HEK293T (cell line): ENCODE measurements at regions not wholly inside any gene's neighbourhood (a gene's known extent, or its start where the extent isn't known, plus 50 kb on each side); places are given as distances from the start of the nearest gene placed in this dataset.

Experiments
- CTBP1 ChIP-seq: fragments of 450-650 bp; IDR thresholded peaks from 2 replicates; pipeline ENCODE4 v1.6.1; 2016; ENCODE audit warnings: borderline replicate concordance
- FOXA1 ChIP-seq: fragments of 450-650 bp; IDR thresholded peaks from 2 replicates; pipeline ENCODE4 v1.6.1; 2016; ENCODE audit warnings: mild to moderate bottlenecking
- HDGF ChIP-seq: fragments of 450-650 bp; IDR thresholded peaks from 2 replicates; pipeline ENCODE4 v1.6.1; 2017; ENCODE audit warnings: antibody characterized with exemption, borderline replicate concordance

DNA sequence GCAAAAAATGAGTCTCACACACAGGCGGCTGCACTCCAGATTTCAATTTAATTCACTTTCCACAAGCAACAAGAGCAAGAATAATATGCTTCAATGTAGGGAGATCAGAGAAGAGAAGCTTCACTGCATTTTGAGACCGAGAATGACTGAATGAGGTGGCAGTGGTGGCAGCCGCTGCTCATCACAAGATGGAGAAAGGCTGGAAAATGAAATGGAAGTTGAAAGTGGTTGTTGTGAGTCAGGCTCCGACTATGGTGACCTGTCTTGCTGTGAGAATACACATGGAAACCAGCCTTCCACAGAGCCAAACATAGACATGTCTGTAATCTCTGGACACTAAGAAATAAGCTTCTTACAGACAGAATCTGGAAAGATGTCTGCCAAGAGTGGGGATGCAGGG is 499.6 kb upstream of the LRRN3 start:
- TF ChIP-seq FOXA1 (no peak), HDGF (no peak), CTBP1 (no peak)
